WTC11 (cell line): ENCODE measurements at regions not wholly inside any gene's neighbourhood (a gene's known extent, or its start where the extent isn't known, plus 50 kb on each side); places are given as distances from the start of the nearest gene placed in this dataset.

Experiments
- ATAC-seq: fragments of 200-7000 bp; cut with Tn5 transposase; 2 replicates; pipeline ENCODE4 v1.10.0; 2021; ENCODE audit warnings: mild to moderate bottlenecking, moderate library complexity
- CTCF ChIA-PET: fragments of 300-600 bp; sonication (Branson Sonifier 250); formaldehyde crosslinking; loops from one replicate; lab custom pipeline; 2021; ENCODE audit warnings: antibody characterized with exemption; lab: Charles Lee
- POLR2A ChIA-PET: fragments of 350-600 bp; sonication (Branson Sonifier 250); formaldehyde crosslinking; loops from one replicate; lab custom pipeline; 2021; ENCODE audit warnings: antibody characterized with exemption; lab: Charles Lee
- DNase-seq: peaks from one replicate; pipeline ENCODE4 v3.0.0; 2021; ENCODE audit warnings: low spot score
- H3K27ac Mint-ChIP-seq: 2 replicates; pipeline ENCODE4 v1.8.0; 2021; ENCODE audit warnings: mixed read lengths
- H3K27me3 Mint-ChIP-seq: 2 replicates; pipeline ENCODE4 v1.8.0; 2021; ENCODE audit warnings: low read depth, mild to moderate bottlenecking, moderate library complexity, mixed read lengths
- H3K36me3 Mint-ChIP-seq: 2 replicates; pipeline ENCODE4 v1.8.0; 2021; ENCODE audit warnings: mixed read lengths
- H3K4me1 Mint-ChIP-seq: 2 replicates; pipeline ENCODE4 v1.8.0; 2022; ENCODE audit warnings: mixed read lengths
- H3K4me3 Mint-ChIP-seq: 2 replicates; pipeline ENCODE4 v1.8.0; 2021; ENCODE audit warnings: mild to moderate bottlenecking, moderate library complexity, mixed read lengths
- H3K9me3 Mint-ChIP-seq: 2 replicates; pipeline ENCODE4 v1.8.0; 2021; ENCODE audit warnings: mixed read lengths
- ATF1 ChIP-seq: sonication (generic); formaldehyde crosslinking; IDR thresholded peaks from 2 replicates; pipeline ENCODE4 v1.8.1; 2023; ENCODE audit warnings: mild to moderate bottlenecking, moderate library complexity, missing genetic modification reagents
- ESRRA ChIP-seq: sonication (generic); formaldehyde crosslinking; IDR thresholded peaks from 2 replicates; pipeline ENCODE4 v1.8.1; 2022; ENCODE audit warnings: mild to moderate bottlenecking, missing genetic modification reagents, borderline replicate concordance
- HMGA2 ChIP-seq: fragments of 250-450 bp; sonication (Bioruptor Pico); IDR thresholded peaks from 2 replicates; pipeline ENCODE4 v1.4.0; 2021; ENCODE audit warnings: mild to moderate bottlenecking, moderate library complexity
- NR3C1 ChIP-seq: sonication (generic); formaldehyde crosslinking; conservative IDR thresholded peaks from 2 replicates; pipeline ENCODE4 v1.8.1; 2023; ENCODE audit warnings: low read depth, mild to moderate bottlenecking, missing genetic modification reagents
- RORB ChIP-seq: fragments of 250-450 bp; sonication (Bioruptor Pico); IDR thresholded peaks from 2 replicates; pipeline ENCODE4 v1.9.0; 2021; ENCODE audit warnings: mild to moderate bottlenecking
- SMAD4 ChIP-seq: sonication (generic); formaldehyde crosslinking; IDR thresholded peaks from 2 replicates; pipeline ENCODE4 v1.8.0; 2022; ENCODE audit warnings: mild to moderate bottlenecking, missing genetic modification reagents
- TCF7 ChIP-seq: sonication (generic); formaldehyde crosslinking; IDR thresholded peaks from 2 replicates; pipeline ENCODE4 v1.8.0; 2022; ENCODE audit warnings: mild to moderate bottlenecking, low read depth, missing genetic modification reagents, moderate library complexity
- ZNF121 ChIP-seq: sonication (generic); formaldehyde crosslinking; IDR thresholded peaks from 2 replicates; pipeline ENCODE4 v1.8.0; 2023; ENCODE audit warnings: missing genetic modification reagents
- ZNF138 ChIP-seq: sonication (generic); formaldehyde crosslinking; conservative IDR thresholded peaks from 2 replicates; pipeline ENCODE4 v1.8.1; 2022; ENCODE audit warnings: mild to moderate bottlenecking, moderate library complexity, missing genetic modification reagents
- ZNF317 ChIP-seq: sonication (generic); formaldehyde crosslinking; IDR thresholded peaks from 2 replicates; pipeline ENCODE4 v1.8.1; 2023; ENCODE audit warnings: low read depth, mild to moderate bottlenecking, moderate library complexity, missing genetic modification reagents, borderline replicate concordance
- TF ChIP-seq, protein P1 (sequence below): sonication (generic); formaldehyde crosslinking; IDR thresholded peaks from 2 replicates; pipeline ENCODE4 v1.8.0; 2022; ENCODE audit warnings: mild to moderate bottlenecking, missing genetic modification reagents
- TF ChIP-seq, protein P2 (sequence below): sonication (generic); formaldehyde crosslinking; IDR thresholded peaks from 2 replicates; pipeline ENCODE4 v1.8.0; 2022; ENCODE audit warnings: mild to moderate bottlenecking, missing genetic modification reagents
- TF ChIP-seq, protein P3 (sequence below): sonication (generic); formaldehyde crosslinking; IDR thresholded peaks from 2 replicates; pipeline ENCODE4 v1.8.1; 2023; ENCODE audit warnings: mild to moderate bottlenecking, missing genetic modification reagents, moderate library complexity
- TF ChIP-seq, protein P4 (sequence below): fragments of 250-450 bp; sonication (Bioruptor Pico); IDR thresholded peaks from 2 replicates; pipeline ENCODE4 v1.9.0; 2021; ENCODE audit warnings: mild to moderate bottlenecking, borderline replicate concordance
- TF ChIP-seq, protein P5 (sequence below): sonication (generic); formaldehyde crosslinking; IDR thresholded peaks from 2 replicates; pipeline ENCODE4 v1.8.1; 2022; ENCODE audit warnings: low read depth, mild to moderate bottlenecking, moderate library complexity, missing genetic modification reagents, borderline replicate concordance
- TF ChIP-seq, protein P6 (sequence below): fragments of 250-450 bp; sonication (Bioruptor Pico); conservative IDR thresholded peaks from 2 replicates; pipeline ENCODE4 v1.9.0; 2021; ENCODE audit warnings: mild to moderate bottlenecking
- TF ChIP-seq, protein P7 (sequence below): sonication (generic); formaldehyde crosslinking; IDR thresholded peaks from 2 replicates; pipeline ENCODE4 v1.8.1; 2023; ENCODE audit warnings: mild to moderate bottlenecking, missing genetic modification reagents
- TF ChIP-seq, protein P8 (sequence below): sonication (generic); formaldehyde crosslinking; IDR thresholded peaks from 2 replicates; pipeline ENCODE4 v1.8.0; 2023; ENCODE audit warnings: mild to moderate bottlenecking, missing genetic modification reagents
- TF ChIP-seq, protein P9 (sequence below): fragments of 250-450 bp; sonication (Bioruptor Pico); IDR thresholded peaks from 2 replicates; pipeline ENCODE4 v1.9.0; 2021; ENCODE audit warnings: moderate library complexity, mild to moderate bottlenecking, inconsistent platforms, borderline replicate concordance

DNA sequence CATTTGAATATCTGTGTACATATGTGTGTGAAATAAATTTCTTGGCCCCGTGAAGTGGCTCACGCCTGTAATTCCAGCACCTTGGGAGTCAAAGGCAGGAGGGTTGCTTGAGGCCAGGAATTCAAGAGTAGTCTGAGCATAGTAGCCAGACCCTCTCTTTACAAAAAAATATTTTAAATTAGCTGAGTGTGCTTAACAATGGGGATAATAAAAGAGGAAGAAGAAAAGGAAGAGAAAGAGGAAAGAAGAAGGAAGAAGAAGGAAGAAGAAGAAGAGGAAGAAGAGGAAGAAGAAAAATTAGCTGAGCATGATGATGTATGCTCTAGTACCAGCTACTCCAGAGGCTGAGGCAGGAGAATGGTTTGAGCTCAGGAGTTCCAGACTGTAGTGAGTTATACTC, 52.1 kb upstream of the XPO1 start:
- DNase-seq (no peak), ATAC-seq (no peak)
- Mint-ChIP-seq H3K4me1 (peaks cover 5% of the 10 kb centered on the region), H3K9me3 (peaks cover 13% of the 10 kb centered on the region), H3K36me3 (peaks cover 14% of the 10 kb centered on the region), H3K27ac (no peak overlapping the region), H3K4me3 (no peak overlapping the region), H3K27me3 (peaks cover 2% of the 10 kb centered on the region; the same call in 1 of the 2 replicates)
- ChIA-PET CTCF (no interaction called here), POLR2A (interaction anchor here (1.8 kb wide), 1 partner anchor 52 kb away, joined by 5 read pairs; the partner anchor contains the start of gene XPO1)
- TF ChIP-seq, protein P1, sequence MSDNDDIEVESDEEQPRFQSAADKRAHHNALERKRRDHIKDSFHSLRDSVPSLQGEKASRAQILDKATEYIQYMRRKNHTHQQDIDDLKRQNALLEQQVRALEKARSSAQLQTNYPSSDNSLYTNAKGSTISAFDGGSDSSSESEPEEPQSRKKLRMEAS (CRISPR knock-in tag), result no peak
- TF ChIP-seq ZNF121 (no peak), TCF7 (CRISPR knock-in tag) (no peak), ATF1 (CRISPR knock-in tag) (no peak), SMAD4 (CRISPR knock-in tag) (no peak), ZNF138 (no peak), HMGA2 (CRISPR knock-in tag) (no peak)
- TF ChIP-seq, protein P2, sequence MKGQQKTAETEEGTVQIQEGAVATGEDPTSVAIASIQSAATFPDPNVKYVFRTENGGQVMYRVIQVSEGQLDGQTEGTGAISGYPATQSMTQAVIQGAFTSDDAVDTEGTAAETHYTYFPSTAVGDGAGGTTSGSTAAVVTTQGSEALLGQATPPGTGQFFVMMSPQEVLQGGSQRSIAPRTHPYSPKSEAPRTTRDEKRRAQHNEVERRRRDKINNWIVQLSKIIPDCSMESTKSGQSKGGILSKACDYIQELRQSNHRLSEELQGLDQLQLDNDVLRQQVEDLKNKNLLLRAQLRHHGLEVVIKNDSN (CRISPR knock-in tag), result no peak
- TF ChIP-seq, protein P3, sequence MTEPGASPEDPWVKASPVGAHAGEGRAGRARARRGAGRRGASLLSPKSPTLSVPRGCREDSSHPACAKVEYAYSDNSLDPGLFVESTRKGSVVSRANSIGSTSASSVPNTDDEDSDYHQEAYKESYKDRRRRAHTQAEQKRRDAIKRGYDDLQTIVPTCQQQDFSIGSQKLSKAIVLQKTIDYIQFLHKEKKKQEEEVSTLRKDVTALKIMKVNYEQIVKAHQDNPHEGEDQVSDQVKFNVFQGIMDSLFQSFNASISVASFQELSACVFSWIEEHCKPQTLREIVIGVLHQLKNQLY (CRISPR knock-in tag), result no peak
- TF ChIP-seq, protein P4, sequence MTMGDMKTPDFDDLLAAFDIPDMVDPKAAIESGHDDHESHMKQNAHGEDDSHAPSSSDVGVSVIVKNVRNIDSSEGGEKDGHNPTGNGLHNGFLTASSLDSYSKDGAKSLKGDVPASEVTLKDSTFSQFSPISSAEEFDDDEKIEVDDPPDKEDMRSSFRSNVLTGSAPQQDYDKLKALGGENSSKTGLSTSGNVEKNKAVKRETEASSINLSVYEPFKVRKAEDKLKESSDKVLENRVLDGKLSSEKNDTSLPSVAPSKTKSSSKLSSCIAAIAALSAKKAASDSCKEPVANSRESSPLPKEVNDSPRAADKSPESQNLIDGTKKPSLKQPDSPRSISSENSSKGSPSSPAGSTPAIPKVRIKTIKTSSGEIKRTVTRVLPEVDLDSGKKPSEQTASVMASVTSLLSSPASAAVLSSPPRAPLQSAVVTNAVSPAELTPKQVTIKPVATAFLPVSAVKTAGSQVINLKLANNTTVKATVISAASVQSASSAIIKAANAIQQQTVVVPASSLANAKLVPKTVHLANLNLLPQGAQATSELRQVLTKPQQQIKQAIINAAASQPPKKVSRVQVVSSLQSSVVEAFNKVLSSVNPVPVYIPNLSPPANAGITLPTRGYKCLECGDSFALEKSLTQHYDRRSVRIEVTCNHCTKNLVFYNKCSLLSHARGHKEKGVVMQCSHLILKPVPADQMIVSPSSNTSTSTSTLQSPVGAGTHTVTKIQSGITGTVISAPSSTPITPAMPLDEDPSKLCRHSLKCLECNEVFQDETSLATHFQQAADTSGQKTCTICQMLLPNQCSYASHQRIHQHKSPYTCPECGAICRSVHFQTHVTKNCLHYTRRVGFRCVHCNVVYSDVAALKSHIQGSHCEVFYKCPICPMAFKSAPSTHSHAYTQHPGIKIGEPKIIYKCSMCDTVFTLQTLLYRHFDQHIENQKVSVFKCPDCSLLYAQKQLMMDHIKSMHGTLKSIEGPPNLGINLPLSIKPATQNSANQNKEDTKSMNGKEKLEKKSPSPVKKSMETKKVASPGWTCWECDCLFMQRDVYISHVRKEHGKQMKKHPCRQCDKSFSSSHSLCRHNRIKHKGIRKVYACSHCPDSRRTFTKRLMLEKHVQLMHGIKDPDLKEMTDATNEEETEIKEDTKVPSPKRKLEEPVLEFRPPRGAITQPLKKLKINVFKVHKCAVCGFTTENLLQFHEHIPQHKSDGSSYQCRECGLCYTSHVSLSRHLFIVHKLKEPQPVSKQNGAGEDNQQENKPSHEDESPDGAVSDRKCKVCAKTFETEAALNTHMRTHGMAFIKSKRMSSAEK (CRISPR knock-in tag), result no peak
- TF ChIP-seq, protein P5, sequence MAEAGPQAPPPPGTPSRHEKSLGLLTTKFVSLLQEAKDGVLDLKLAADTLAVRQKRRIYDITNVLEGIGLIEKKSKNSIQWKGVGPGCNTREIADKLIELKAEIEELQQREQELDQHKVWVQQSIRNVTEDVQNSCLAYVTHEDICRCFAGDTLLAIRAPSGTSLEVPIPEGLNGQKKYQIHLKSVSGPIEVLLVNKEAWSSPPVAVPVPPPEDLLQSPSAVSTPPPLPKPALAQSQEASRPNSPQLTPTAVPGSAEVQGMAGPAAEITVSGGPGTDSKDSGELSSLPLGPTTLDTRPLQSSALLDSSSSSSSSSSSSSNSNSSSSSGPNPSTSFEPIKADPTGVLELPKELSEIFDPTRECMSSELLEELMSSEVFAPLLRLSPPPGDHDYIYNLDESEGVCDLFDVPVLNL, result no peak

DNA sequence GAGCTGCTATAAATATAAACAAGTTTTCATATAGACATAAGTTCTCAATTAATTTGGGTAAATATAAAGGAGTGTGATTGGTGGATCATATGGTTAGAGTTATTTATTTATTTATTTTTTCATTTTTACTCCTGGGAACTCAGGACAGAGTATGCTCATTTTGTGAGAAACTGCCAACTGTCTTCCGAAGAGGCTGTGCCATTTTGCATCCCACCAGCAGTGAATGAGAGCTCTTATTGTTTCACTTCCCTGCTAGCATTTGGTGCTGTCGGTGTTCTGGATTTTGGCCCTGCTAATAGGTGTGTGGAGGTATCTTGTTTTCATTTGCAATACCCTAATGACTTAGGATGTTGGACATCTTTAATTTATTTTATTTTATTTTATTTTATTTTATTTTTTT, 50.4 kb upstream of the XPO1 start:
- Mint-ChIP-seq H3K27ac (no peak overlapping the region), H3K36me3 (peaks cover 7% of the 10 kb centered on the region), H3K9me3 (peaks cover 7% of the 10 kb centered on the region), H3K4me1 (peaks cover 5% of the 10 kb centered on the region), H3K4me3 (no peak overlapping the region), H3K27me3 (0 out of 2 replicates have a peak, but pooled peaks cover 2% of the 10 kb centered on the region)
- no peak for ATAC-seq
- DNase-seq, result no peak
- POLR2A ChIA-PET, result no interaction called here
- CTCF ChIA-PET, result interaction anchor here (1.0 kb wide), 1 partner anchor 11 kb away, joined by 3 read pairs; no protein-coding TSS in a partner anchor
- TF ChIP-seq RORB (no peak), ESRRA (CRISPR knock-in tag) (no peak), ZNF317 (CRISPR knock-in tag) (no peak), NR3C1 (no peak)
- TF ChIP-seq, protein P6, sequence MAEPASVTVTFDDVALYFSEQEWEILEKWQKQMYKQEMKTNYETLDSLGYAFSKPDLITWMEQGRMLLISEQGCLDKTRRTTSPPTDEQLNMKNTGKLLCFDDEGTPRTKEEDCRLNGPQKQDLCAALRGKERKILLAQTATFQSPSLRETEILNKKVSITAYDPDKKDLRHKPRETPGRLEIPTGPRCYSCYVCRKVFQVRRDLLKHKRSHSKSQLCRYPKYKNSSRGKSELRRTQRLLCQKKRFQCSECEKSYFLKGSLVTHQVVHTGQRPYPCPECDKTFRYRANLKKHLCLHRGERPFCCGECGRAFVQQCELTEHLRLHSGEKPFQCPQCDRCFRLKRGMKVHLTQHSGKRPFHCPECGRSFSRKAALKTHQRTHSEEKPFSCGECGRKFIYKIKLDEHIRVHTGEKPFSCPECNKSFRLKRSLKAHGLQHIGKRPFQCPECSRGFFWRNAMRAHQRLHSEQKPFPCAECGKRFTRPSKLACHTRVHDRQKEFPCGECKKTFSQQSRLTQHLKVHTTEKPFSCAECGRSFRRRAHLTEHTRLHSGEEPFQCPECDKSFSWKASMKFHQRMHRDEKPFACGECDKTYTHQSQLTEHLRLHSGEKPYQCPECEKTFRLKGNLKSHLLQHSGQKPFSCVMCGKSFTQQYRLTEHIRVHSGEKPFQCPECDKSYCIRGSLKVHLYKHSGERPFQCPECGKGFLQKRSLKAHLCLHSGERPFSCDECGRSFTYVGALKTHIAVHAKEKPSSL (CRISPR knock-in tag), result no peak
- TF ChIP-seq, protein P7, sequence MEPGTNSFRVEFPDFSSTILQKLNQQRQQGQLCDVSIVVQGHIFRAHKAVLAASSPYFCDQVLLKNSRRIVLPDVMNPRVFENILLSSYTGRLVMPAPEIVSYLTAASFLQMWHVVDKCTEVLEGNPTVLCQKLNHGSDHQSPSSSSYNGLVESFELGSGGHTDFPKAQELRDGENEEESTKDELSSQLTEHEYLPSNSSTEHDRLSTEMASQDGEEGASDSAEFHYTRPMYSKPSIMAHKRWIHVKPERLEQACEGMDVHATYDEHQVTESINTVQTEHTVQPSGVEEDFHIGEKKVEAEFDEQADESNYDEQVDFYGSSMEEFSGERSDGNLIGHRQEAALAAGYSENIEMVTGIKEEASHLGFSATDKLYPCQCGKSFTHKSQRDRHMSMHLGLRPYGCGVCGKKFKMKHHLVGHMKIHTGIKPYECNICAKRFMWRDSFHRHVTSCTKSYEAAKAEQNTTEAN, result no peak
- TF ChIP-seq, protein P8, sequence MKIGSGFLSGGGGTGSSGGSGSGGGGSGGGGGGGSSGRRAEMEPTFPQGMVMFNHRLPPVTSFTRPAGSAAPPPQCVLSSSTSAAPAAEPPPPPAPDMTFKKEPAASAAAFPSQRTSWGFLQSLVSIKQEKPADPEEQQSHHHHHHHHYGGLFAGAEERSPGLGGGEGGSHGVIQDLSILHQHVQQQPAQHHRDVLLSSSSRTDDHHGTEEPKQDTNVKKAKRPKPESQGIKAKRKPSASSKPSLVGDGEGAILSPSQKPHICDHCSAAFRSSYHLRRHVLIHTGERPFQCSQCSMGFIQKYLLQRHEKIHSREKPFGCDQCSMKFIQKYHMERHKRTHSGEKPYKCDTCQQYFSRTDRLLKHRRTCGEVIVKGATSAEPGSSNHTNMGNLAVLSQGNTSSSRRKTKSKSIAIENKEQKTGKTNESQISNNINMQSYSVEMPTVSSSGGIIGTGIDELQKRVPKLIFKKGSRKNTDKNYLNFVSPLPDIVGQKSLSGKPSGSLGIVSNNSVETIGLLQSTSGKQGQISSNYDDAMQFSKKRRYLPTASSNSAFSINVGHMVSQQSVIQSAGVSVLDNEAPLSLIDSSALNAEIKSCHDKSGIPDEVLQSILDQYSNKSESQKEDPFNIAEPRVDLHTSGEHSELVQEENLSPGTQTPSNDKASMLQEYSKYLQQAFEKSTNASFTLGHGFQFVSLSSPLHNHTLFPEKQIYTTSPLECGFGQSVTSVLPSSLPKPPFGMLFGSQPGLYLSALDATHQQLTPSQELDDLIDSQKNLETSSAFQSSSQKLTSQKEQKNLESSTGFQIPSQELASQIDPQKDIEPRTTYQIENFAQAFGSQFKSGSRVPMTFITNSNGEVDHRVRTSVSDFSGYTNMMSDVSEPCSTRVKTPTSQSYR (CRISPR knock-in tag), result no peak
- TF ChIP-seq, protein P9, sequence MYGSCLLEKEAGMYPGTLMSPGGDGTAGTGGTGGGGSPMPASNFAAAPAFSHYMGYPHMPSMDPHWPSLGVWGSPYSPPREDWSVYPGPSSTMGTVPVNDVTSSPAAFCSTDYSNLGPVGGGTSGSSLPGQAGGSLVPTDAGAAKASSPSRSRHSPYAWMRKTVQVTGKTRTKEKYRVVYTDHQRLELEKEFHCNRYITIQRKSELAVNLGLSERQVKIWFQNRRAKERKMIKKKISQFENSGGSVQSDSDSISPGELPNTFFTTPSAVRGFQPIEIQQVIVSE (CRISPR knock-in tag), result no peak
